ELF-1 (cell line): ENCODE measurements at regions not wholly inside any gene's neighbourhood (a gene's known extent, or its start where the extent isn't known, plus 50 kb on each side); places are given as distances from the start of the nearest gene placed in this dataset.

Experiments
- DNase-seq: peaks from one replicate; pipeline ENCODE4 v3.0.0-alpha.2; 2016; ENCODE audit warnings: low read depth, low spot score

- DNase-seq = no peak
These were observed 157.9 kb downstream of the ARL4C start for GRCh38 chr2:234339011-234339410.

- peak; percentile 79 for DNase-seq
These were observed 161.1 kb downstream of the ARL4C start for GRCh38 chr2:234335661-234336228.

DNA sequence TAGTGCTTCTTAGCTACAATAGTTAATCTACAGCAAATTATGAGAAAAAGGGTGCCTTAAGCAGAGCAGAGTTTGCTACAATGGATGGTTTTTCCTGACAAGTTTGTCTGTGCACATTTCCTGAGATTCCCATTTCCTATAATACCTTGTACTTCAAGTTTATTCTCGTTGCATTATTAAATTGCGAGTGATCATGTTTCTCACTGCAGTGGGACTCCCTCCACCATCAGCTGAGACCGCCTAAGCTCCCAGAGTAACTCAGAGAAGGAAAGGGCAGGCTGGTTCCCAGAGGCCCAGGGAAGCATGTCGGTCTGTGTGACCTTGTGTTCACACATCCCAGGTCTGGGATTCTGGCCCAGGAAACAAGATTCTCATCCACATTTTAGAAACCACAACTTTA lies 162.1 kb downstream of the ARL4C start:
- DNase-seq = no peak

- peak; percentile 83 for DNase-seq
These were observed 162.7 kb downstream of the ARL4C start for GRCh38 chr2:234334151-234334550.

DNA sequence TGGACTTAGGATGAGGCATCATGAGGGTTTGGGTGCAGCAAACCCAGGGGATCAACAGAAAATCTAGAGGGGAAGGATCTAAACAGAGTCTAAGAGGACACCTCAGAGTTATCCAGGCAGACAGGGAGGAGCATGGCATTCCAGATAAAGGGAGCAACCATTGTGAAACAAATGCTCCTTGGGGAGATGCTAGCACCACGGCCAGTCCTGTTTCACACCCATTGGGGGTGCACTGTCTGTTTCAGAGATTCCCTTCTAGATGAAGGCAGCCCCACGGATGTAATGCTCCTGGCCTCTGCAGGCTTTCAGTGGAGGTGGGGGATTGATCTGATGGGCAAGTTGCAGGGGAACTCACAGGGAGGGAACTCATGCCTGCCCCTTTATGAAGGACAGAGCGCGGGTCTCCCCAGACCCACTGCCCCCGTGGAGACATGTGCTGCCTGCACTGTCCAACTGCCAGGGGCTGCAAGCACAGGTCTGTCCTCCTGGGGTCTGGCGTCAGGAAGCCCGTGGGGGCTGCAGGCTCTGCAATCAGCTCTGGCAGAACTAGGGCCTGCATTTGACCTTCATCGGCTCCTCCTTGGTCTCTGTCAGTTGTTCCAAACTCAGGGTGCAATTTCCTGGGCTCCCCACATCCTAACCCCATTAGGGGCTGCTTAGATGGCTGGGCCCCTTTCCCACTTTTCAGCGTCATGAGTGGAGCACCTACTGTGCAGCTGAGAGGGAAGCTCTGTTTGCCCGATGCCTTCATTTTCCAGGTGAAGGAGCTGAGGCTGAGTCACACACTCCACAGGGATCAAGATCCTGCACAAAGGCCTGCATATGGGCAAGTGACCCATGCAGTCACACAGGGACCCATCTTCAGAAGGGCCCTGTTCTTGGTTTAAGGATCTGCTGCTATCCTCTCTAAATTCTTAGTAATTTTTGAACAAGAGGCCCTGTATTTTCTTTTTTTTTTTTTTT lies 163.4 kb downstream of the ARL4C start:
- DNase-seq = no peak

DNA sequence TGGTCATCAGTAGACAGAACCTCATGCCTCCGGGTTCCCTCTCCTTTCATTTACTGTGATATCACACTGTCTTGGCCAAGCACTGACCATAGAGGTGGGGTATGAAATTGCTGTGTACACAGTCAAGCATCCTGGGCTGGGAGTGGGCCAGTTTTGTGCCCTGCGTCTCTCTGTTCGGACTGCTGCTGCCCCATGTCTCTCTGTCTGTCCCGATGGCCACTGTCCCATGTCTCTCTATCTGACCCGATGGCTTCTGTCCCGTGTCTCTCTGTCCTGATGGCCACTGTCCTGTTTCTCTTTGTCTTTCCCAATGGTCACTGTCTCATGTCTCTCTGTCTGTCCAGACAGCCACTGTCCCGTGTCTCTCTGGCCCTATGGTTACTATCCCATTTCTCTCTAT lies 164.9 kb downstream of the ARL4C start:
- DNase-seq = no peak

DNA sequence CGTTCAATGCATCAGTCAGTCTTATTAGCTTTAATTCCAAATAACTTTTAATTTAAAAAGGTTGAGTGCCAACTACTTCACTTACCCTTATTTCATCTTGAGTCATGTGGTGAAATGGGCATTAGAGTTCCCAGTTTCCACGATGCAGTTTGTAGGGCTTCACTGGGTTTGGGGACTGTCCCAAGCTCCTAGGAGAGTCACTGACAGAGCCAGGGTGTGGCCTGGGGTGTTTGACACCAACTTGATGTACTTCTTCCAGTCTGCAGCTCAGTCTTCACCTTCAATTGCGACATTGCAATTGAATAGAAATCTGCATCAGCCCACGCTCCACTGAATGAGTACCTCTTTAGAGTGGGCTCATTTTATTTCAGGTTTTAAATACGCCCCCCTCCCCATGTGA lies 165.3 kb downstream of the ARL4C start:
- no peak for DNase-seq

DNA sequence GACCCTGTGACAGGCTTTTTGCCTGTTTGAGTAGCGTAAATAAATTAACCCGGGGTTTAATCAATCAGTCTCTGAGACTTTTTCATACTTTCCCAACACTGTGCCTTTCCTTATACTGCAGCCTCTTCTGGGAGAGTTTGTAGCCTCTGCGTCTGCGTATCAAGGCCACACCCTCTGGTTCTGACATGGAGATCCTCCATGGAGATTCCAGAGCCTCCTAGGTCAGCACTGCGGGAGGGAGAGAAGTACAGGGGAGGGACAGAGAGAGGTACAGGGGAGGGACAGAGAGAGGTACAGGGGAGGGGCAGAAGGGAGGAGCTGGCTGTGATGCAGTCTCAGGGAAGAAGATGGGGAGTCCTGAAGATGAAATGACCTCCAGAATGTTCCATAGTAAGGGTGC lies 166.0 kb downstream of the ARL4C start:
- DNase-seq = peak; percentile 52

DNA sequence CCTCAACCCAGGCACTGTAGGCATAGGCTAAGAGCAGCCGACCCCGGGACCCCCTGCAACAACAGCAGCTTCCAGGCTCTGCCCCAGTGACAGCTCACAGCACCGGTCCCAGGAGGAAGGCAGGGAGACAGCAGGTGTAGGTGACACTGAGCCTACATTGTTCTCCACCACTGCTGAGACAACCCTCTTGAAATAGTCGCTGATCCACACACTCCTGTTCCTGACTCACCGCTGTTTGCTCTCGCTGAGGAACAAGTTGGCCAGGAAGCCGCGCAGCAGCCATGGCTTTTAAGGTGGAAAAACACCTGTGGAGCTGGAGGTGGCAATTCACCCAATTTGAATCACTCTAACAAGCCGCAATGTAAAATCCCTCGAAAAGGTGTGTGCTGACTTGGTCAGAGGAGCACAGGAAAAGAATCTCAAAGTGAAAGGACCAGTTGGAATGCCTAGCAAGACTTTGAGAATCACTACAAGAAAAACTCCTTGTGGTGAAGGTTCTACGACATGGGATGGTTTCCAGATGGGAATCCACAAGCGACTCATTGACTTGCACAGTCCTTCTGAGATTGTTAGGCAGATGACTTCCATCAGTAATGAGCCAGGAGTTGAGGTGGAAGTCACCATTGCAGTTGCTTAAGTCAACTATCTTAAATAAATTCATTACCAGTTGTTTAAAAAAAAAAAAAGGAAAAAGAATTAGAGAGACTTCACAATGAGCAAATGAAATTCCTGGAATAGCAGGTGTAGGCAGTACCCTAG lies 167.5 kb downstream of the ARL4C start:
- no peak for DNase-seq

GRCh38 chr2:234328444-234328990 lies 168.4 kb downstream of the ARL4C start:
- no peak for DNase-seq

DNA sequence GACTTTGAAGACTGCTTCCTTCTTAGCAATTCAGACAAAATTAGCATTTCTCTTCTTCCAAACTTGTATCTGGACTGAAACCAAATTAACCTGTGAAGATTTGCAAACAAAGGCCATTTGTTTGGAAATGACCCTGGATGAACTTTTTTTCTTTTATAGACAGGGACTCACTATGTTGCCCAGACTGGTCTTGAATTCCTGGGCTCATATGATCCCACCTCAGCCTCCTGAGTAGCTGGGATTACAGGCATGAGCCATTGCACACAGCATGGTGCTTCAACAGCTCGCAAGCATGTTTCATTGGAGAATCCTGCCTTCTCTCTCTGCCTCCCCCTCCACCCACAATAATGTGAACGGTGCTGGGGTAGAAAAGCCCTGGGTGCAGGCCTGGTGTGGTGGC lies 170.2 kb downstream of the ARL4C start:
- no peak for DNase-seq

GRCh38 chr2:234324116-234324515 lies 172.8 kb downstream of the ARL4C start:
- no peak for DNase-seq

- DNase-seq = no peak
These were observed 174.0 kb downstream of the ARL4C start for GRCh38 chr2:234322766-234323465.

GRCh38 chr2:234320066-234320465 lies 176.8 kb downstream of the ARL4C start:
- DNase-seq = no peak

GRCh38 chr2:234318361-234318760 lies 178.5 kb downstream of the ARL4C start:
- no peak for DNase-seq

GRCh38 chr2:234313558-234313957 lies 183.3 kb downstream of the ARL4C start:
- DNase-seq = no peak

- no peak for DNase-seq
These were observed 186.7 kb downstream of the ARL4C start for GRCh38 chr2:234310166-234310565.

DNA sequence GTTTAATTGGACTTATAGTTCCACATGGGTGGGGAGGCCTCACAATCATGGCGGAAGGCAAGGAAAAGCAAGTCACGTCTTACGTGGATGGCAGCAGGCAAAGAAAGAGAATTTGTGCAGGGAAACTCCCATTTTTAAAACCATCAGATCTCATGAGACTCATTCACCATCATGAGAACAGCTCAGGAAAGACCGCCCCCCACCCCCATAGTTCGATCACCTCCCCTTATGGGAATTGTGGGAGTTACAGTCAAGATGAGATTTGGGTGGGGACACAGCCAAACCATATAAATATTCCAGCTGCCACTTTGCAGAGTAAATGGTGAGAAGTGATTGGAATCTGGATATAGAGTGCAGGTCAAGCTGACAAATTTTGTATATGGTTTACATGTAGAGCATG lies 187.4 kb downstream of the ARL4C start:
- no peak for DNase-seq

DNA sequence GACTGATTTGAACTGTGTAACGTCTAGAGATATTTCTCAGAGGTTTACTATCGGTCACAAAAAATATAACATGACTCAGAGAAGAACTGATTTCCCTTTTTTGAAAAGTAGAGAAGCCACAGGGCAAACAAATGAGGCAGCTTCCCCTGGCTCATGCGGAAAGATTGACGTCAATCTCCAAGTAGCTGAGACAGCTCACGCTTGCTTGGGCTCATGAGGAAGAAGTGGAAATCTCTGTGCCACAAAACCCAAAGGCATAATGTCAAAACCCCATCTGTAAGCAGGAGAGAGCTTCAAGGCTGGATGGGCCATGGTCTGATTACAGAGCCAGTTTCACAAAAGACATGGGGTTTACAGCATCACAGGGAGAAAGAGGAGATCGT lies 188.1 kb downstream of the ARL4C start:
- no peak for DNase-seq

- DNase-seq = no peak
These were observed 188.6 kb downstream of the ARL4C start for GRCh38 chr2:234308073-234308812.
